Astrocyte (in vitro differentiated cells and primary cell): ENCODE measurements at regions not wholly inside any gene's neighbourhood (a gene's known extent, or its start where the extent isn't known, plus 50 kb on each side); places are given as distances from the start of the nearest gene placed in this dataset.

Experiments
- DNase-seq: peaks from one replicate; pipeline ENCODE4 v3.0.0-alpha.2; 2010; ENCODE audit warnings: low read depth
- FAIRE-seq: peaks from 2 replicates; lab custom pipeline; 2011; peaks lifted over from hg19 to GRCh38; lab: Jason Lieb, UNC
- H2AFZ ChIP-seq: 2 replicates; pipeline ENCODE4 v1.6.0; 2012; ENCODE audit warnings: low read depth, low read length, inconsistent platforms
- H3K27ac ChIP-seq: 2 replicates; pipeline ENCODE4 v1.5.1; 2011; ENCODE audit warnings: low read depth, low read length, inconsistent platforms
- H3K27me3 ChIP-seq: 2 replicates; pipeline ENCODE4 v1.6.0; 2011; ENCODE audit warnings: low read length, inconsistent platforms; ENCODE audit not compliant: insufficient read depth
- H3K36me3 ChIP-seq: 2 replicates; pipeline ENCODE4 v1.5.1; 2011; ENCODE audit warnings: low read length, inconsistent platforms; ENCODE audit not compliant: insufficient read depth
- H3K4me1 ChIP-seq: 2 replicates; pipeline ENCODE4 v1.5.1; 2011; ENCODE audit warnings: low read length, inconsistent platforms; ENCODE audit not compliant: insufficient read depth
- H3K4me2 ChIP-seq: 2 replicates; pipeline ENCODE4 v1.6.0; 2012; ENCODE audit warnings: low read length, inconsistent platforms
- H3K4me3 ChIP-seq: 2 replicates; pipeline ENCODE4 v1.5.1; 2011; ENCODE audit warnings: low read depth, mild to moderate bottlenecking, low read length, inconsistent platforms; ENCODE audit not compliant: insufficient read depth
- H3K79me2 ChIP-seq: 2 replicates; pipeline ENCODE4 v1.6.0; 2012; ENCODE audit warnings: mild to moderate bottlenecking, low read length, inconsistent platforms; ENCODE audit not compliant: insufficient read depth
- H3K9ac ChIP-seq: 2 replicates; pipeline ENCODE4 v1.6.0; 2012; ENCODE audit warnings: mild to moderate bottlenecking, low read length, inconsistent platforms
- H3K9me3 ChIP-seq: 2 replicates; pipeline ENCODE4 v1.5.1; 2012; ENCODE audit warnings: low read depth, mild to moderate bottlenecking, low read length, inconsistent platforms; ENCODE audit not compliant: insufficient read depth
- H4K20me1 ChIP-seq: 2 replicates; pipeline ENCODE4 v1.6.0; 2012; ENCODE audit warnings: low read length, inconsistent platforms; ENCODE audit not compliant: insufficient read depth
- H3K27ac Mint-ChIP-seq: one replicate; pipeline ENCODE4 v1.8.0; 2021; ENCODE audit warnings: mild to moderate bottlenecking, mixed read lengths; ENCODE audit not compliant: unreplicated experiment
- H3K27me3 Mint-ChIP-seq: one replicate; pipeline ENCODE4 v1.8.0; 2021; ENCODE audit warnings: low read depth, mixed read lengths; ENCODE audit not compliant: unreplicated experiment
- H3K36me3 Mint-ChIP-seq: one replicate; pipeline ENCODE4 v1.8.0; 2021; ENCODE audit warnings: low read depth, mixed read lengths; ENCODE audit not compliant: unreplicated experiment
- H3K4me1 Mint-ChIP-seq: one replicate; pipeline ENCODE4 v1.8.0; 2021; ENCODE audit warnings: low read depth, mixed read lengths; ENCODE audit not compliant: unreplicated experiment
- H3K4me3 Mint-ChIP-seq: one replicate; pipeline ENCODE4 v1.8.0; 2021; ENCODE audit warnings: mild to moderate bottlenecking, moderate library complexity, mixed read lengths; ENCODE audit not compliant: unreplicated experiment
- H3K9me3 Mint-ChIP-seq: one replicate; pipeline ENCODE4 v1.8.0; 2021; ENCODE audit warnings: mild to moderate bottlenecking, mixed read lengths; ENCODE audit not compliant: unreplicated experiment
- CTCF ChIP-seq: IDR thresholded peaks from 2 replicates; pipeline ENCODE4 v1.5.1; 2011; ENCODE audit warnings: low read depth, mild to moderate bottlenecking, inconsistent platforms, low read length, moderate library complexity; ENCODE audit not compliant: insufficient read depth
- EZH2 ChIP-seq: IDR thresholded peaks from 2 replicates; pipeline ENCODE4 v1.6.1; 2012; ENCODE audit warnings: mild to moderate bottlenecking, low read length, inconsistent platforms; ENCODE audit not compliant: insufficient read depth

- no peaks in the 10 kb centered on the region for H3K27me3 ChIP-seq
- H3K4me2 ChIP-seq = no peak overlapping the region
- H3K27me3 Mint-ChIP-seq = no peaks in the 10 kb centered on the region
- no peak overlapping the region for H2AFZ ChIP-seq
- no peaks in the 10 kb centered on the region for H3K4me1 ChIP-seq
- TF ChIP-seq EZH2 = no peak
- TF ChIP-seq CTCF = no peak
- H3K9me3 Mint-ChIP-seq = peaks cover 2% of the 10 kb centered on the region
- no peaks in the 10 kb centered on the region for H3K79me2 ChIP-seq
- H3K4me3 ChIP-seq = no peak overlapping the region
- H3K9me3 ChIP-seq = no peaks in the 10 kb centered on the region
- H3K27ac ChIP-seq = no peak overlapping the region
- H4K20me1 ChIP-seq = no peaks in the 10 kb centered on the region
- FAIRE-seq (no peak), DNase-seq (no peak)
- no peaks in the 10 kb centered on the region for H3K36me3 Mint-ChIP-seq
- no peak overlapping the region for H3K4me3 Mint-ChIP-seq
- no peaks in the 10 kb centered on the region for H3K4me1 Mint-ChIP-seq
- no peak overlapping the region for H3K27ac Mint-ChIP-seq
- no peak overlapping the region for H3K9ac ChIP-seq
- H3K36me3 ChIP-seq = no peaks in the 10 kb centered on the region
Measured at GRCh38 chr1:101382135-101382534, 145.3 kb downstream of the S1PR1 start.

GRCh38 chr1:101388904-101389546, 152.2 kb downstream of the S1PR1 start:
- no peak overlapping the region for H3K4me3 Mint-ChIP-seq
- no peaks in the 10 kb centered on the region for H3K36me3 ChIP-seq
- no peak overlapping the region for H3K4me2 ChIP-seq
- no peaks in the 10 kb centered on the region for H3K4me1 ChIP-seq
- FAIRE-seq = no peak
- H3K9me3 ChIP-seq = no peaks in the 10 kb centered on the region
- H3K27ac Mint-ChIP-seq = no peak overlapping the region
- H3K36me3 Mint-ChIP-seq = no peaks in the 10 kb centered on the region
- H3K27me3 Mint-ChIP-seq = no peaks in the 10 kb centered on the region
- no peak overlapping the region for H3K4me3 ChIP-seq
- no peaks in the 10 kb centered on the region for H3K79me2 ChIP-seq
- no peaks in the 10 kb centered on the region for H3K27me3 ChIP-seq
- no peak overlapping the region for H3K27ac ChIP-seq
- H2AFZ ChIP-seq = no peak overlapping the region
- peaks cover 2% of the 10 kb centered on the region for H3K9me3 Mint-ChIP-seq
- no peak overlapping the region for H3K9ac ChIP-seq
- DNase-seq = peak; percentile 25
- no peaks in the 10 kb centered on the region for H4K20me1 ChIP-seq
- TF ChIP-seq CTCF (no peak), EZH2 (no peak)
- H3K4me1 Mint-ChIP-seq = peaks cover 3% of the 10 kb centered on the region

- no peaks in the 10 kb centered on the region for H3K36me3 Mint-ChIP-seq
- no peak for FAIRE-seq
Measured at GRCh38 chr1:101389547-101389929, 152.7 kb downstream of the S1PR1 start.

More at GRCh38 chr1:101389547-101389929, 152.7 kb downstream of the S1PR1 start:
- TF ChIP-seq EZH2 = no peak
- TF ChIP-seq CTCF = no peak
- H3K27ac Mint-ChIP-seq = no peak overlapping the region
- no peak overlapping the region for H2AFZ ChIP-seq
- H3K27ac ChIP-seq = no peak overlapping the region
- peaks cover 2% of the 10 kb centered on the region for H3K9me3 Mint-ChIP-seq
- no peak overlapping the region for H3K4me3 Mint-ChIP-seq
- no peaks in the 10 kb centered on the region for H3K27me3 Mint-ChIP-seq
- peaks cover 3% of the 10 kb centered on the region for H3K4me1 Mint-ChIP-seq
- no peaks in the 10 kb centered on the region for H3K36me3 ChIP-seq
- no peaks in the 10 kb centered on the region for H3K27me3 ChIP-seq
- no peak for DNase-seq
- no peaks in the 10 kb centered on the region for H3K4me1 ChIP-seq
- no peaks in the 10 kb centered on the region for H3K9me3 ChIP-seq
- no peak overlapping the region for H3K4me3 ChIP-seq
- no peak overlapping the region for H3K4me2 ChIP-seq
- H3K9ac ChIP-seq = no peak overlapping the region
- H4K20me1 ChIP-seq = no peaks in the 10 kb centered on the region
- H3K79me2 ChIP-seq = no peaks in the 10 kb centered on the region
